ENCODE measurements at regions not wholly inside any gene's neighbourhood (a gene's known extent, or its start where the extent isn't known, plus 50 kb on each side); places are given as distances from the start of the nearest gene placed in this dataset.

DNA sequence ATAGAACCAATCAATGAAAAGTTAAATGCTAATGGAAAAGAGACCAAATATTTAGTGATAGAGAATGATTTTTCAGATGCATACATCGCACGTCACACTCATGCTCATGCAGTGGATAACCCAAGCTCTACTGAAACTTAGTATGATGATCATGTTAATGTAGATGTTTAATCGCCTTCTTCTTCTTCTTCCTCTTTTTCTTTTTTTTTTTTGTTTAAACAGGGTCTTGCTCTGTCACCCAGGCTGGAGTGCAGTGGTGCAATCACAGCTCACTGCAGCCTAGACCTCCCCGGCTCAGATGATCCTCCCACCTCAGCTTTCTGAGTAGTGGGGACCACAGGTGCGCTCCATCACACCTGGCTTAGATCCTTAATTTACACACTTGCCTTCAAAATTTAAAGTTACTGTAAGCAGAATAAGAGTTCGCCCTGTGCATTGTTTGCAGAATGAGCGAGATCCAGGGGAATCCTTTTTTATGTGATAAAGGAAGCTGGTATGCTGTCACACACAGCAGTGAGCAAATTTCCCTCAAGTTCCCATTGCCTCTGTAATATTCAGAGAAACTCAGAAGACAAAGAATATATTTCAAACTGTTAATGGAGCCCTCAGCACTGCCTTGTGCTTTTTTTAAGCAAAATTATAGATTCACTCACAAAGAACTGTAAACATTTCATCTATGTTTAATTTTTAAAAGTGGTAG is 194.2 kb upstream of the SGK1 start:
- WGBS, 2 experiments (ENCODE audit: extremely low coverage in 1 of 2, insufficient coverage in 1 of 2, insufficient read length in 1 of 2, insufficient replicate concordance in 2 of 2, low coverage in 1 of 2, low lambda C conversion rate in 2 of 2, missing lambda C conversion rate in 1 of 2), result 92% methylated on average over 7 of the region's 7 CpGs; no CpG with 5 or more reads in 1 of the 2 experiments
- no peaks in the 10 kb centered on the region for H3K36me3 ChIP-seq (ENCODE audit: control insufficient read depth in 2 of 4, insufficient read depth in 4 of 4, low read length in 3 of 4)
- H3K18ac ChIP-seq (ENCODE audit: extremely low read depth, low read length), result no peak overlapping the region
- no peak overlapping the region for H3K56ac ChIP-seq (replicated peaks; ENCODE audit: insufficient read length, low read depth, low read length)
- H3K9me3 ChIP-seq (ENCODE audit: insufficient read depth in 2 of 2, low read depth in 1 of 2, low read length in 1 of 2), result no peaks in the 10 kb centered on the region
- no peak overlapping the region for H2AK5ac ChIP-seq (ENCODE audit: low read depth, low read length)
- H3K14ac ChIP-seq (ENCODE audit: insufficient read length), result no peak overlapping the region
- no peaks in the 10 kb centered on the region for H3K79me1 ChIP-seq (ENCODE audit: low read depth, low read length)
- H3K4me1 ChIP-seq (replicated peaks in 1 of 4; ENCODE audit: control insufficient read depth in 3 of 4, insufficient read depth in 4 of 4, low read length in 3 of 4), result peaks cover 0 to 3% (median 1%) of the 10 kb centered on the region in 4 experiments; a peak in 4 of 7 replicates
- no peak overlapping the region for H2BK5ac ChIP-seq (ENCODE audit: low read depth, low read length)
- no peak overlapping the region for H3K4me2 ChIP-seq (ENCODE audit: insufficient read depth in 1 of 2, low read depth in 2 of 2, low read length in 2 of 2)
- H3K9ac ChIP-seq (replicated peaks in 1 of 4; ENCODE audit: extremely low read depth in 1 of 4, low read depth in 3 of 4, low read length in 3 of 4), result no peak overlapping the region
- H3K4me3 ChIP-seq (ENCODE audit: extremely low read depth in 1 of 4, insufficient read depth in 2 of 4, low read depth in 3 of 4, low read length in 4 of 4), result no peak overlapping the region
- no peaks in the 10 kb centered on the region for H3K23me2 ChIP-seq (ENCODE audit: low read depth, low read length)
- TF ChIP-seq EZH2 (IDR thresholded peaks at IDR 0.05; ENCODE audit: low read depth, low read length, severe bottlenecking) (no peak), SRF (IDR thresholded peaks at IDR 0.05; ENCODE audit: low read depth, low read length) (no peak), CBX8 (IDR thresholded peaks at IDR 0.05; ENCODE audit: borderline replicate concordance, low read depth, low read length) (no peak), TCF12 (IDR thresholded peaks at IDR 0.05; ENCODE audit: low read depth, low read length) (no peak)
- H3K23ac ChIP-seq (ENCODE audit: insufficient read length), result no peak overlapping the region
- FAIRE-seq (no peak), DNase-seq (ENCODE audit: low read depth in 1 of 2, low spot score in 2 of 2) (no peak)
- H3K27ac ChIP-seq (ENCODE audit: low read depth, low read length), result no peak overlapping the region
- H4K91ac ChIP-seq (replicated peaks; ENCODE audit: insufficient read length, low read length), result no peak overlapping the region
- no peaks in the 10 kb centered on the region for H4K20me1 ChIP-seq (replicated peaks in 1 of 2; ENCODE audit: control insufficient read depth in 1 of 2, insufficient read depth in 2 of 2, low read length in 2 of 2)
- H3K27me3 ChIP-seq (replicated peaks in 1 of 4; ENCODE audit: control insufficient read depth in 3 of 4, extremely low read depth in 1 of 4, insufficient read depth in 3 of 4, low read length in 3 of 4), result no peaks in the 10 kb centered on the region
- H2BK120ac ChIP-seq (replicated peaks; ENCODE audit: low read depth, low read length), result no peak overlapping the region
- H2AFZ ChIP-seq (ENCODE audit: low read length), result no peak overlapping the region
- H3K4ac ChIP-seq (replicated peaks; ENCODE audit: insufficient read length, low read depth, low read length), result no peak overlapping the region
- POLR2A ChIA-PET (ENCODE audit: partially characterized antibody), result no interaction called here
- no peak overlapping the region for H4K5ac ChIP-seq (ENCODE audit: insufficient read length, low read depth, low read length)
- H3K79me2 ChIP-seq (ENCODE audit: control insufficient read depth in 1 of 2, insufficient read depth in 2 of 2, low read length in 2 of 2), result no peaks in the 10 kb centered on the region
- no peak overlapping the region for H4K8ac ChIP-seq (ENCODE audit: extremely low read depth, insufficient read depth, low read length)
- no peak overlapping the region for H2BK12ac ChIP-seq (ENCODE audit: low read depth, low read length)
- CTCF ChIA-PET (ENCODE audit: partially characterized antibody), result interaction anchor here (1.3 to 1.6 kb wide), 2 partner anchors 11 to 129 kb away, joined by 3 to 4 read pairs; no protein-coding TSS in a partner anchor
- no peak overlapping the region for H2BK15ac ChIP-seq (ENCODE audit: low read length)
- no peak overlapping the region for H2BK20ac ChIP-seq (ENCODE audit: low read length)
